H1 (cell line): ENCODE measurements at regions not wholly inside any gene's neighbourhood (a gene's known extent, or its start where the extent isn't known, plus 50 kb on each side); places are given as distances from the start of the nearest gene placed in this dataset.

Source experiments
- CTCF ChIA-PET: fragments of 300-600 bp; sonication (Branson Sonifier 250); formaldehyde crosslinking; loops from one replicate; lab custom pipeline; 2021; ENCODE audit not compliant: partially characterized antibody; lab: Charles Lee
- POLR2A ChIA-PET: fragments of 300-600 bp; sonication (Branson Sonifier 250); formaldehyde crosslinking; loops from one replicate; lab custom pipeline; 2021; ENCODE audit warnings: inconsistent platforms; ENCODE audit not compliant: partially characterized antibody; lab: Charles Lee
- DNase-seq, 2 experiments: peaks; one replicate each; pipeline versions ENCODE4 v3.0.0 to v3.0.0-alpha.2; 2010 to 2022; ENCODE audit warnings: low spot score in 2 of 2, low read depth in 1 of 2, mixed read lengths in 1 of 2
- FAIRE-seq: peaks from 2 replicates; lab custom pipeline; 2011; peaks lifted over from hg19 to GRCh38; lab: Jason Lieb, UNC
- H2AFZ ChIP-seq: 2 replicates; pipeline ENCODE4 v1.8.1; 2012; ENCODE audit warnings: low read length, inconsistent platforms
- H2AK5ac ChIP-seq: 2 replicates; pipeline ENCODE4 v1.6.1; 2013; ENCODE audit warnings: low read depth, low read length
- H2BK120ac ChIP-seq: replicated peaks from 2 replicates; pipeline ENCODE3; 2013; ENCODE audit warnings: low read depth, low read length, inconsistent platforms
- H2BK12ac ChIP-seq: 2 replicates; pipeline ENCODE4 v1.6.1; 2013; ENCODE audit warnings: low read depth, low read length
- H2BK15ac ChIP-seq: 2 replicates; pipeline ENCODE4 v1.6.1; 2013; ENCODE audit warnings: low read length
- H2BK20ac ChIP-seq: 2 replicates; pipeline ENCODE4 v1.6.1; 2013; ENCODE audit warnings: low read length
- H2BK5ac ChIP-seq: 2 replicates; pipeline ENCODE4 v1.6.1; 2013; ENCODE audit warnings: low read depth, low read length
- H3K14ac ChIP-seq: 2 replicates; pipeline ENCODE4 v1.6.1; 2013; ENCODE audit warnings: inconsistent platforms; ENCODE audit not compliant: insufficient read length
- H3K18ac ChIP-seq: 2 replicates; pipeline ENCODE4 v1.6.1; 2013; ENCODE audit warnings: low read length; ENCODE audit errors: extremely low read depth
- H3K23ac ChIP-seq: 2 replicates; pipeline ENCODE4 v1.6.1; 2013; ENCODE audit warnings: inconsistent platforms; ENCODE audit not compliant: insufficient read length
- H3K23me2 ChIP-seq: 2 replicates; pipeline ENCODE4 v1.6.1; 2013; ENCODE audit warnings: low read depth, low read length
- H3K27ac ChIP-seq: 2 replicates; pipeline ENCODE4 v1.6.1; 2011; ENCODE audit warnings: low read depth, low read length, inconsistent platforms
- H3K27me3 ChIP-seq, 4 experiments: replicated peaks in 1 of 4; 1 replicate in 1 of 4; 2 replicates in 3 of 4; pipeline versions ENCODE4 v1.6.1 to v1.8.1; 2011 to 2013; ENCODE audit warnings: low read length in 3 of 4, mild to moderate bottlenecking in 3 of 4, inconsistent platforms in 2 of 4, mixed read lengths in 2 of 4, moderate library complexity in 1 of 4; ENCODE audit not compliant: control insufficient read depth in 3 of 4, insufficient read depth in 3 of 4; ENCODE audit errors: extremely low read depth in 1 of 4
- H3K36me3 ChIP-seq, 4 experiments: 2 replicates each; pipeline versions ENCODE4 v1.6.1 to v1.8.1; 2011 to 2013; ENCODE audit warnings: mild to moderate bottlenecking in 4 of 4, low read length in 3 of 4, moderate library complexity in 2 of 4, control low read depth in 1 of 4, inconsistent platforms in 1 of 4; ENCODE audit not compliant: insufficient read depth in 4 of 4, control insufficient read depth in 2 of 4
- H3K4ac ChIP-seq: replicated peaks from 2 replicates; pipeline ENCODE3; 2013; ENCODE audit warnings: low read length, low read depth, mixed read lengths, inconsistent platforms; ENCODE audit not compliant: insufficient read length
- H3K4me1 ChIP-seq, 4 experiments: replicated peaks in 1 of 4; 1 replicate in 1 of 4; 2 replicates in 3 of 4; pipeline versions ENCODE4 v1.6.1 to v1.8.1; 2011 to 2013; ENCODE audit warnings: low read length in 3 of 4, inconsistent platforms in 2 of 4, mixed read lengths in 1 of 4; ENCODE audit not compliant: insufficient read depth in 4 of 4, control insufficient read depth in 3 of 4
- H3K4me2 ChIP-seq, 2 experiments: 2 replicates each; pipeline versions ENCODE4 v1.6.1 to v1.8.1; 2011 to 2013; ENCODE audit warnings: low read depth in 2 of 2, low read length in 2 of 2, control low read depth in 1 of 2, inconsistent platforms in 1 of 2, mild to moderate bottlenecking in 1 of 2; ENCODE audit not compliant: insufficient read depth in 1 of 2
- H3K4me3 ChIP-seq, 4 experiments: fragments of 200-600, 300-600 bp in 1 of 4; sonication (generic), shearing (Covaris generic), sonication (Bioruptor Twin) in 1 of 4; 2 replicates each; pipeline versions ENCODE4 v1.5.1 to v1.8.1; 2011 to 2016; ENCODE audit warnings: low read length in 4 of 4, low read depth in 3 of 4, control low read depth in 2 of 4, inconsistent platforms in 2 of 4, mild to moderate bottlenecking in 2 of 4, mixed read lengths in 1 of 4, moderate library complexity in 1 of 4; ENCODE audit not compliant: insufficient read depth in 2 of 4; ENCODE audit errors: extremely low read depth in 1 of 4
- H3K56ac ChIP-seq: replicated peaks from 2 replicates; pipeline ENCODE3; 2013; ENCODE audit warnings: low read depth, mild to moderate bottlenecking, mixed read lengths, low read length, inconsistent platforms; ENCODE audit not compliant: insufficient read length
- H3K79me1 ChIP-seq: 2 replicates; pipeline ENCODE4 v1.6.1; 2013; ENCODE audit warnings: low read depth, low read length, control low read depth
- H3K79me2 ChIP-seq, 2 experiments: 2 replicates each; pipeline versions ENCODE4 v1.6.1 to v1.8.1; 2012 to 2013; ENCODE audit warnings: low read length in 2 of 2, mild to moderate bottlenecking in 2 of 2, inconsistent platforms in 1 of 2; ENCODE audit not compliant: insufficient read depth in 2 of 2, control insufficient read depth in 1 of 2
- H3K9ac ChIP-seq, 4 experiments: replicated peaks in 1 of 4; 1 replicate in 1 of 4; 2 replicates in 3 of 4; pipeline versions ENCODE4 v1.6.1 to v1.8.1; 2011 to 2013; ENCODE audit warnings: low read depth in 3 of 4, low read length in 3 of 4, control low read depth in 2 of 4, mild to moderate bottlenecking in 2 of 4, moderate library complexity in 2 of 4, inconsistent platforms in 1 of 4; ENCODE audit errors: extremely low read depth in 1 of 4
- H3K9me3 ChIP-seq, 2 experiments: 2 replicates each; pipeline versions ENCODE4 v1.6.1 to v1.8.1; 2012 to 2013; ENCODE audit warnings: mild to moderate bottlenecking in 2 of 2, moderate library complexity in 2 of 2, control low read depth in 1 of 2, inconsistent platforms in 1 of 2, low read depth in 1 of 2, low read length in 1 of 2, mixed read lengths in 1 of 2; ENCODE audit not compliant: insufficient read depth in 2 of 2
- H4K20me1 ChIP-seq, 2 experiments: replicated peaks in 1 of 2; 2 replicates each; pipeline versions ENCODE3 to v1.8.1; 2011 to 2013; ENCODE audit warnings: inconsistent platforms in 2 of 2, low read length in 2 of 2, mild to moderate bottlenecking in 1 of 2; ENCODE audit not compliant: insufficient read depth in 2 of 2, control insufficient read depth in 1 of 2
- H4K5ac ChIP-seq: 2 replicates; pipeline ENCODE4 v1.6.1; 2013; ENCODE audit warnings: low read length, low read depth, mixed read lengths, inconsistent platforms; ENCODE audit not compliant: insufficient read length
- H4K8ac ChIP-seq: 2 replicates; pipeline ENCODE4 v1.8.0; 2013; ENCODE audit warnings: mild to moderate bottlenecking, moderate library complexity, low read length, inconsistent platforms; ENCODE audit not compliant: insufficient read depth; ENCODE audit errors: extremely low read depth
- H4K91ac ChIP-seq: replicated peaks from 2 replicates; pipeline ENCODE3; 2013; ENCODE audit warnings: low read length, mixed read lengths, inconsistent platforms; ENCODE audit not compliant: insufficient read length
- ASH2L ChIP-seq: fragments of 200-600, 300-600 bp; sonication (generic); IDR thresholded peaks from one replicate; pipeline ENCODE4 v1.7.1; 2017; ENCODE audit warnings: low read length
- CTCF ChIP-seq, 3 experiments: IDR thresholded peaks; 1 replicate in 2 of 3; 2 replicates in 1 of 3; pipeline versions ENCODE4 v1.5.1 to v1.6.1; 2011; ENCODE audit warnings: low read length in 3 of 3, mild to moderate bottlenecking in 3 of 3, inconsistent platforms in 2 of 3, low read depth in 1 of 3, moderate library complexity in 1 of 3; ENCODE audit not compliant: insufficient read depth in 1 of 3; ENCODE audit errors: control extremely low read depth in 1 of 3
- POU5F1 ChIP-seq: IDR thresholded peaks from 2 replicates; pipeline ENCODE4 v1.6.1; 2011; ENCODE audit warnings: low read depth, mild to moderate bottlenecking, low read length, moderate library complexity
- RBBP5 ChIP-seq: IDR thresholded peaks from 2 replicates; pipeline ENCODE4 v1.7.1; 2012; ENCODE audit warnings: low read depth, mild to moderate bottlenecking, inconsistent platforms, low read length, moderate library complexity, borderline replicate concordance
- SIX5 ChIP-seq: IDR thresholded peaks from 2 replicates; pipeline ENCODE4 v1.6.1; 2011; ENCODE audit warnings: mild to moderate bottlenecking, low read depth, low read length
- TEAD4 ChIP-seq: IDR thresholded peaks from 2 replicates; pipeline ENCODE4 v1.6.1; 2012; ENCODE audit warnings: low read depth, low read length, inconsistent platforms, mixed read lengths
- WGBS, 2 experiments: shearing (Covaris generic) in 1 of 2; methylation state at CpG; one replicate each; pipeline versions ENCODE4 v1.1.6 to v1.1.7; 2013 to 2015; ENCODE audit warnings: low lambda C conversion rate in 2 of 2, mixed read lengths in 2 of 2, inconsistent platforms in 1 of 2, low coverage in 1 of 2, missing lambda C conversion rate in 1 of 2; ENCODE audit not compliant: insufficient replicate concordance in 2 of 2, insufficient coverage in 1 of 2, insufficient read length in 1 of 2; ENCODE audit errors: extremely low coverage in 1 of 2, missing lambda C conversion rate in 1 of 2; 5-methylcytosine and 5-hydroxymethylcytosine counted together
- TF ChIP-seq, protein P1 (sequence below): IDR thresholded peaks from 2 replicates; pipeline ENCODE4 v1.6.1; 2011; ENCODE audit warnings: low read length, improper control_type of control experiment
- TF ChIP-seq, protein P2 (sequence below): IDR thresholded peaks from 2 replicates; pipeline ENCODE4 v1.6.1; 2012; ENCODE audit warnings: inconsistent platforms

- H2AK5ac ChIP-seq, result no peak overlapping the region
- no peak overlapping the region for H3K4me3 ChIP-seq
- no peak overlapping the region for H3K56ac ChIP-seq
- ChIA-PET CTCF (no interaction called here), POLR2A (no interaction called here)
- peaks cover 4 to 6% of the 10 kb centered on the region in 2 experiments; a peak in 3 of 4 replicates for H3K9me3 ChIP-seq
- no peak overlapping the region for H3K4ac ChIP-seq
- H2BK15ac ChIP-seq, result no peak overlapping the region
- 95% methylated on average over 8 of the region's 8 CpGs; no CpG with 5 or more reads in 1 of the 2 experiments for WGBS, 2 experiments
- H4K91ac ChIP-seq, result no peak overlapping the region
- H3K23me2 ChIP-seq, result no peaks in the 10 kb centered on the region
- H3K9ac ChIP-seq, result no peak overlapping the region
- no peak overlapping the region for H3K4me2 ChIP-seq
- no peak overlapping the region for H2BK120ac ChIP-seq
- DNase-seq (no peak), FAIRE-seq (no peak)
- H3K79me1 ChIP-seq, result no peaks in the 10 kb centered on the region
- no peak overlapping the region for H2BK12ac ChIP-seq
- H4K5ac ChIP-seq, result no peak overlapping the region
- H4K8ac ChIP-seq, result no peak overlapping the region
- H4K20me1 ChIP-seq, result no peaks in the 10 kb centered on the region
- no peak overlapping the region for H2BK20ac ChIP-seq
- H3K14ac ChIP-seq, result no peak overlapping the region
- H2AFZ ChIP-seq, result no peak overlapping the region; the same call in 1 of the 2 replicates
- no peak overlapping the region for H3K27ac ChIP-seq
- H3K36me3 ChIP-seq, result no peaks in the 10 kb centered on the region
- H3K79me2 ChIP-seq, result no peaks in the 10 kb centered on the region
- no peaks in the 10 kb centered on the region for H3K27me3 ChIP-seq
- no peak overlapping the region for H2BK5ac ChIP-seq
- H3K18ac ChIP-seq, result no peak overlapping the region
- H3K4me1 ChIP-seq, result no peaks in the 10 kb centered on the region
- H3K23ac ChIP-seq, result no peak overlapping the region
- no peak for TF ChIP-seq TEAD4
- TF ChIP-seq POU5F1, result no peak
- no peak for TF ChIP-seq CTCF (IDR thresholded peaks at IDR 0.05; ENCODE audit: control extremely low read depth in 1 of 3, insufficient read depth in 1 of 3, low read depth in 1 of 3, low read length in 3 of 3)
- no peak for TF ChIP-seq SIX5
- no peak for TF ChIP-seq RBBP5
- TF ChIP-seq ASH2L, result no peak
- TF ChIP-seq, protein P1, sequence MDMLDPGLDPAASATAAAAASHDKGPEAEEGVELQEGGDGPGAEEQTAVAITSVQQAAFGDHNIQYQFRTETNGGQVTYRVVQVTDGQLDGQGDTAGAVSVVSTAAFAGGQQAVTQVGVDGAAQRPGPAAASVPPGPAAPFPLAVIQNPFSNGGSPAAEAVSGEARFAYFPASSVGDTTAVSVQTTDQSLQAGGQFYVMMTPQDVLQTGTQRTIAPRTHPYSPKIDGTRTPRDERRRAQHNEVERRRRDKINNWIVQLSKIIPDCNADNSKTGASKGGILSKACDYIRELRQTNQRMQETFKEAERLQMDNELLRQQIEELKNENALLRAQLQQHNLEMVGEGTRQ, result no peak
- TF ChIP-seq, protein P2, sequence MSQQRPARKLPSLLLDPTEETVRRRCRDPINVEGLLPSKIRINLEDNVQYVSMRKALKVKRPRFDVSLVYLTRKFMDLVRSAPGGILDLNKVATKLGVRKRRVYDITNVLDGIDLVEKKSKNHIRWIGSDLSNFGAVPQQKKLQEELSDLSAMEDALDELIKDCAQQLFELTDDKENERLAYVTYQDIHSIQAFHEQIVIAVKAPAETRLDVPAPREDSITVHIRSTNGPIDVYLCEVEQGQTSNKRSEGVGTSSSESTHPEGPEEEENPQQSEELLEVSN, result no peak
These were observed 964.6 kb downstream of the SI start for GRCh38 chr3:164113371-164114332.
